ENCODE measurements at regions not wholly inside any gene's neighbourhood (a gene's known extent, or its start where the extent isn't known, plus 50 kb on each side); places are given as distances from the start of the nearest gene placed in this dataset.

DNA sequence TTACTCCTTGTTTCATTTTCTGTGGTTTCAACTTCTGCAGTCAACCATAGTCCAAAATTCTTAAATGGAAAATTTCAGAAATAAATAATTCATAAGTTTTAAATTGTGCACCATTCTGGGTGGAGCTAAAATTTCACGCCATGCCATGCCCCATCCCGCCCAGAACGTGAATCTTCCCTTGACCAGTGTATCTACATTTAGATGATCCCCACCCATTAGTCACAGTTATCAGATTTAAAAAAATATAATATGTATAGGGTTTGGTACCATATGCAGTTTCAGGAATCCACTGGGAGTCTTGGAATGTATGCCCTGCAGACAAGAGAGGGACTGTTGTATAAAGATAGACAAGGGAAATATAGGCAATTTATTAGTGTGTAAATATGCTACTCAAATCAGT is 759.7 kb upstream of the ZNF608 start:
- DNase-seq (ENCODE audit: low read depth) = no peak
- TF ChIP-seq, protein P1, sequence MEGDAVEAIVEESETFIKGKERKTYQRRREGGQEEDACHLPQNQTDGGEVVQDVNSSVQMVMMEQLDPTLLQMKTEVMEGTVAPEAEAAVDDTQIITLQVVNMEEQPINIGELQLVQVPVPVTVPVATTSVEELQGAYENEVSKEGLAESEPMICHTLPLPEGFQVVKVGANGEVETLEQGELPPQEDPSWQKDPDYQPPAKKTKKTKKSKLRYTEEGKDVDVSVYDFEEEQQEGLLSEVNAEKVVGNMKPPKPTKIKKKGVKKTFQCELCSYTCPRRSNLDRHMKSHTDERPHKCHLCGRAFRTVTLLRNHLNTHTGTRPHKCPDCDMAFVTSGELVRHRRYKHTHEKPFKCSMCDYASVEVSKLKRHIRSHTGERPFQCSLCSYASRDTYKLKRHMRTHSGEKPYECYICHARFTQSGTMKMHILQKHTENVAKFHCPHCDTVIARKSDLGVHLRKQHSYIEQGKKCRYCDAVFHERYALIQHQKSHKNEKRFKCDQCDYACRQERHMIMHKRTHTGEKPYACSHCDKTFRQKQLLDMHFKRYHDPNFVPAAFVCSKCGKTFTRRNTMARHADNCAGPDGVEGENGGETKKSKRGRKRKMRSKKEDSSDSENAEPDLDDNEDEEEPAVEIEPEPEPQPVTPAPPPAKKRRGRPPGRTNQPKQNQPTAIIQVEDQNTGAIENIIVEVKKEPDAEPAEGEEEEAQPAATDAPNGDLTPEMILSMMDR (IDR thresholded peaks at IDR 0.05; ENCODE audit: insufficient read depth, low read depth, low read length) = no peak

DNA sequence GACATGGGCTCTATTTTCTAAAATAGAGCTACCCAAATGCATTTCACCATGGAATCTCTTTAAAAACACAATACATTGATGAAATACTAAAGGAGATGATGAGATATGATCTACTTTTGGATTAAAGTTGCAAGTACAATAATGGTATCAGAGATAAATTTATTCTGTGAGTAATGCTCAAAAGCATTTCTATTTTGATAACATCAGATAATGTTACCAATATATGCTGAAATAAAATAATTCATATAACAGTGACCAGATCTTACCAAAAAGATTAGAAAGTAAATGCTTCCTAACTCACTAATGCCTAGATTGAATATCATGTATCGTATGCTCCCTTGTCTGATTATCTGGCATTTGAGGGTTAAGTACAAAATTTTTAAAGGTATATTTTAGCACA is 761.8 kb upstream of the ZNF608 start:
- H3K4me3 ChIP-seq (ENCODE audit: low read depth, low read length) = no peak overlapping the region
- DNase-seq (ENCODE audit: low read depth) = no peak
- TF ChIP-seq, protein P1 (IDR thresholded peaks at IDR 0.05; ENCODE audit: insufficient read depth, low read depth, low read length) = no peak

More for the DNA sequence above, 759.7 kb upstream of the ZNF608 start:
- no peak overlapping the region for H3K4me3 ChIP-seq (ENCODE audit: low read depth, low read length)

DNA sequence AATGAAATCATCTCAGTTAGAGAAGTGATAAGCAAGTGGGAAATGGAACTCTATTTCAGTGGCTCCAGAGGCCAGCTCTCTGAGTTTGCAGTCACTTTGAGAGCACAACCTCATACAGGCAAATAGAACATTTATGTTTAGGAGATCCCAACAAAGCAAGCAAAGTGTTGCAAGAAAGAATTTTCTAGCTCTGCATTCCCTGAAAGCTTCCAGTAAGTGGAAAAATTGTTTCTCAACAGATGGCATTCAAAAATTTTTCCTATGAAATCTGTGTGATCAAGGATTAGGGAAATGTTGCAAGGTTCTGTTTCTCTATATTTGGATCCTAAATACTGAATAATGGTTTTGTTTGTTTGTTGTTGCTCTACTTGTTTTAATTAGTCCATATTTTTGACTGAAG is 764.2 kb upstream of the ZNF608 start:
- TF ChIP-seq, protein P1 (IDR thresholded peaks at IDR 0.05; ENCODE audit: insufficient read depth, low read depth, low read length) = no peak
- DNase-seq (ENCODE audit: low read depth) = peak; percentile 20
- H3K4me3 ChIP-seq (ENCODE audit: low read depth, low read length) = no peak overlapping the region

DNA sequence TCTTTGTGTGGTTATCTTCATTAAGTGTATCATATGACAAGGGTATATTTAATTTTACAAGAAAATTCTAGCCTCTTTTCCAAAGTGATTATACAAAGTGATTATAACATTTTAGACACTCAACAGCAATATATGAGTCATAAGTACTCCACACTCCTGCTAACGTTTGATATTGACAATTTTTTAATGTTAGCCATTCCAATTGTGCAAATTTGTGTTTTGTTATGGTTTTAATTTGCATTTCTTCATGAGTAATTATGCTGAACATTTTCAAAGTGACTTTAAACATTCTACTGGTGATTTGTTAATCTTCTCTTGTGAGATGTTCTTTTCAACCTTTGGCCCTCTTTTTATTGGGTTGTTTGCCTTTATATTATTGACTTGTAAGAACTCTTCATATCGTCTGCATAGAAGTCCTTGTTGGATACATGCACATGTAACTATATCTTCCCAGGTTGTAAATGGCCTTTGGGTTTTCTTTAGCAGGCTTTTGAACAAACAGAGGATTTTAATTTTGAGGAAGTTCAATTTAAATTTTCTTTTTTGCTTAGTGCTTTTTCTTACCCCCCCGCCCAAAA is 771.6 kb upstream of the ZNF608 start:
- TF ChIP-seq, protein P1 (IDR thresholded peaks at IDR 0.05; ENCODE audit: insufficient read depth, low read depth, low read length) = no peak
- H3K4me3 ChIP-seq (ENCODE audit: low read depth, low read length) = no peak overlapping the region
- peak; percentile 64 for DNase-seq (ENCODE audit: low read depth)

DNA sequence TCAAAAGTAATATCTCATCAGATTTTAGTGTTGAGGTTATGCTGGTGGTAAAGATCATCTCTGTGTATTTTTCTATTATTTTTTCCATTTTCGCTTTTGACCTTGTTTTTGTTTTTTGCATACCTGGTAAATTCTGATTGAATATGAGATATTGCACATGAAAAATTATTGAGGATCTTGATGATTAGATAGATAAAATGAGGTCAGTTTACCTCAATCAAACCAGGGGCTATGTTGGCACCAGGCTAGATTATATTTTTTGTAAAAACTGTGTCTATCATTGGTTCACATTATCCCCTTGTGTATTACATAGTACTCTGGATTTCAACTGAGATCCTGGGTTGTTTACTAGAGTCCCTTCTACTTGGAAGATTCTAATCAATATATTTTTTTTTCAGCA is 774.9 kb upstream of the ZNF608 start:
- TF ChIP-seq, protein P1 (IDR thresholded peaks at IDR 0.05; ENCODE audit: insufficient read depth, low read depth, low read length) = no peak
- no peak for DNase-seq (ENCODE audit: low read depth)
- no peak overlapping the region for H3K4me3 ChIP-seq (ENCODE audit: low read depth, low read length)

DNA sequence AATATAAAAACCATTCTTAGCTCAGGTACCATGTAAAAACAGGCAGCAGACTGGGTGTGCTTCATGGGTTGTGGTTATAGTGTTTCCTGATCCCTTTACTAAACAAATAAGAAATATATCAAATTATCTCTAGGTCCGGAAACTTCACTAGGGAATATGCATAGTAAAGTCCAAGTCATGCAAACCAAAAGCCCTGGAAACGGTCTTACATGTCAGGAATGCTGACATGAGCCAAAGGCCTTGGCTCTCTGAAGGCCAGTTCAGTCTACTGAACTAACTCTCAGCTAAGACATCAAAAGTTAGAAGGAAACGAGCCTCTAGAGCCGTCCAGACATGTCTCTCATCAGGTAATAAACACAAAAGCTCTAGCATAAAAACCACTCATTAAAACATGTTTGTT is 778.9 kb upstream of the ZNF608 start:
- no peak overlapping the region for H3K4me3 ChIP-seq (ENCODE audit: low read depth, low read length)
- TF ChIP-seq, protein P1 (IDR thresholded peaks at IDR 0.05; ENCODE audit: insufficient read depth, low read depth, low read length) = no peak
- DNase-seq (ENCODE audit: low read depth) = peak; percentile 24

DNA sequence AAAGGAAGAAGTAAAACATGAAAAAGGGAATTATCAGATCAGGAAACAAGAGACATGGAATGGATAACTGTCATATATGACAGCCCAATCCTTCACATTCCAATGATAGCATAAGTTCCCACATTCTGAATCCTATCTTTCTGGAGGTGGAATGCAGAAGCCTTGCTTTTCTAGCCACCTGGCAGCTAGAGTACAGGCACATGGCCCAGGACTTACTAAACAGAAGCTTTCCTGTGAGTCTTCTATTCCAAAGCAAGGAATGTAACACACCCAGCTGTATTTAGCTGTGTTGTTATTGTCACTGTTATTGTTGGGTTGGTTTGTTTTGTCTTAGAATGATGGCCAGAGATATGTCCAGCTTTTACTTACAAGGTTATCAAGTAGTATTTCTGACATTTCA is 780.5 kb upstream of the ZNF608 start:
- no peak overlapping the region for H3K4me3 ChIP-seq (ENCODE audit: low read depth, low read length)
- DNase-seq (ENCODE audit: low read depth) = no peak
- TF ChIP-seq, protein P1 (IDR thresholded peaks at IDR 0.05; ENCODE audit: insufficient read depth, low read depth, low read length) = no peak

Data from fibroblast of villous mesenchyme (primary cell).